PC-3 (cell line): ENCODE measurements at regions not wholly inside any gene's neighbourhood (a gene's known extent, or its start where the extent isn't known, plus 50 kb on each side); places are given as distances from the start of the nearest gene placed in this dataset.

Experiments
- CTCF ChIP-seq: fragments of 300-600 bp; sonication (generic); conservative IDR thresholded peaks from 2 replicates; pipeline ENCODE4 v1.5.1; 2017; ENCODE audit warnings: antibody characterized with exemption, low read depth, mild to moderate bottlenecking, low read length
- EZH2 ChIP-seq: fragments of 300-600 bp; sonication (generic); IDR thresholded peaks from one replicate; pipeline ENCODE4 v1.6.1; 2017; ENCODE audit warnings: antibody characterized with exemption, mild to moderate bottlenecking, low read length; ENCODE audit not compliant: unreplicated experiment
- EZH2phosphoT487 ChIP-seq: fragments of 300-600 bp; sonication (generic); IDR thresholded peaks from 2 replicates; pipeline ENCODE4 v1.6.1; 2018; ENCODE audit warnings: mild to moderate bottlenecking, antibody characterized with exemption, low read length, borderline replicate concordance

- TF ChIP-seq CTCF (no peak), EZH2 (no peak), EZH2phosphoT487 (no peak)
Observed at GRCh38 chr7:36079446-36080025, 73.5 kb upstream of the EEPD1 start.
